ENCODE measurements at regions not wholly inside any gene's neighbourhood (a gene's known extent, or its start where the extent isn't known, plus 50 kb on each side); places are given as distances from the start of the nearest gene placed in this dataset.
A peak's percentile ranks its signal among the peaks of the same experiment; 100 is the strongest.

GRCh38 chr12:58361056-58361455 is 419.7 kb downstream of the ATP23 start:
- Histone ChIP-seq H3K27ac (ENCODE audit: low read length) (no peak overlapping the region), H3K4me1 (ENCODE audit: insufficient read depth, low read length) (peaks cover 32% of the 10 kb centered on the region), H2AFZ (ENCODE audit: low read length) (no peak overlapping the region), H3K36me3 (ENCODE audit: low read depth, low read length) (no peaks in the 10 kb centered on the region), H3K4me3 (ENCODE audit: low read length) (no peak overlapping the region), H3K9me2 (replicated peaks; ENCODE audit: low read length) (no peaks in the 10 kb centered on the region), H3K79me2 (ENCODE audit: low read length) (no peaks in the 10 kb centered on the region), H4K20me1 (ENCODE audit: low read length) (no peaks in the 10 kb centered on the region), H3K4me2 (ENCODE audit: low read length) (no peak overlapping the region), H3K9me3 (ENCODE audit: low read length) (no peaks in the 10 kb centered on the region), H3K27me3 (ENCODE audit: low read length) (no peaks in the 10 kb centered on the region), H3F3A (ENCODE audit: low read length, unreplicated experiment) (peaks cover 9% of the 10 kb centered on the region), H3K9ac (ENCODE audit: low read length) (no peak overlapping the region)
- TF ChIP-seq EZH2 (IDR thresholded peaks at IDR 0.05; ENCODE audit: low read length, unreplicated experiment) (no peak), CTCF (conservative IDR thresholded peaks at IDR 0.05; ENCODE audit: low read depth, low read length) (no peak)
- ChIA-PET CTCF (no interaction called here), POLR2A (ENCODE audit: unreplicated experiment) (no interaction called here)
- no TSS peak for BruUV-seq (replicated peaks)
- no peak for DNase-seq
- intact Hi-C loops (cut with micrococcal nuclease), result no loop called here
- ATAC-seq, result no peak

- no peaks in the 10 kb centered on the region for H3K36me3 ChIP-seq (ENCODE audit: low read depth, low read length)
- DNase-seq (no peak), ATAC-seq (no peak)
- TF ChIP-seq CTCF (conservative IDR thresholded peaks at IDR 0.05; ENCODE audit: low read depth, low read length) (no peak), EZH2 (IDR thresholded peaks at IDR 0.05; ENCODE audit: low read length, unreplicated experiment) (no peak), EZH2phosphoT487 (IDR thresholded peaks at IDR 0.05; ENCODE audit: borderline replicate concordance, low read length) (no peak)
- H3K9me2 ChIP-seq (replicated peaks; ENCODE audit: low read length), result no peaks in the 10 kb centered on the region
- intact Hi-C loops (cut with micrococcal nuclease), result loop anchor here (1.0 kb wide), 1 partner anchor 50 kb away; no protein-coding TSS in a partner anchor
- H2AFZ ChIP-seq (ENCODE audit: low read length), result no peak overlapping the region
- CTCF ChIA-PET, result no interaction called here
- POLR2A ChIA-PET (ENCODE audit: unreplicated experiment), result interaction anchor here (0.7 kb wide), 1 partner anchor 41 kb away, joined by 3 read pairs; no protein-coding TSS in a partner anchor
- H3K9me3 ChIP-seq (ENCODE audit: low read length), result no peaks in the 10 kb centered on the region
- H3K79me2 ChIP-seq (ENCODE audit: low read length), result no peaks in the 10 kb centered on the region
- no peaks in the 10 kb centered on the region for H4K20me1 ChIP-seq (ENCODE audit: low read length)
- peaks cover 9% of the 10 kb centered on the region for H3F3A ChIP-seq (ENCODE audit: low read length, unreplicated experiment)
- peak overlapping the region; percentile 68 for H3K4me2 ChIP-seq (ENCODE audit: low read length)
- H3K27me3 ChIP-seq (ENCODE audit: low read length), result no peaks in the 10 kb centered on the region
- peaks cover 55% of the 10 kb centered on the region for H3K4me1 ChIP-seq (ENCODE audit: insufficient read depth, low read length)
- peak overlapping the region; percentile 91 for H3K27ac ChIP-seq (ENCODE audit: low read length)
- H3K4me3 ChIP-seq (ENCODE audit: low read length), result peak overlapping the region; percentile 21; the same call in 1 of the 2 replicates
- peak overlapping the region; percentile 44 for H3K9ac ChIP-seq (ENCODE audit: low read length)
- BruUV-seq (replicated peaks), result no TSS peak
These were observed 422.6 kb downstream of the ATP23 start for GRCh38 chr12:58363971-58364370.

- CTCF ChIA-PET, result interaction anchor here (0.6 kb wide), 1 partner anchor 54 kb away, joined by 3 read pairs; no protein-coding TSS in a partner anchor
- peak overlapping the region; percentile 91 for H3K27ac ChIP-seq (ENCODE audit: low read length)
These were observed 423.2 kb downstream of the ATP23 start for GRCh38 chr12:58364389-58365086.

More at GRCh38 chr12:58364389-58365086, 423.2 kb downstream of the ATP23 start:
- BruUV-seq (replicated peaks), result no TSS peak
- no peaks in the 10 kb centered on the region for H3K79me2 ChIP-seq (ENCODE audit: low read length)
- no peaks in the 10 kb centered on the region for H3K36me3 ChIP-seq (ENCODE audit: low read depth, low read length)
- H3F3A ChIP-seq (ENCODE audit: low read length, unreplicated experiment), result peaks cover 9% of the 10 kb centered on the region
- ATAC-seq (peak; percentile 97), DNase-seq (peak; percentile 98)
- H3K4me2 ChIP-seq (ENCODE audit: low read length), result peak overlapping the region; percentile 68
- TF ChIP-seq EZH2 (IDR thresholded peaks at IDR 0.05; ENCODE audit: low read length, unreplicated experiment) (no peak), CTCF (conservative IDR thresholded peaks at IDR 0.05; ENCODE audit: low read depth, low read length) (no peak), EZH2phosphoT487 (IDR thresholded peaks at IDR 0.05; ENCODE audit: borderline replicate concordance, low read length) (no peak)
- POLR2A ChIA-PET (ENCODE audit: unreplicated experiment), result interaction anchor here (0.6 to 0.7 kb wide), 2 partner anchors 40 to 100 kb away, joined by 3 read pairs; no protein-coding TSS in a partner anchor
- no peaks in the 10 kb centered on the region for H3K9me3 ChIP-seq (ENCODE audit: low read length)
- peak overlapping the region; percentile 21; the same call in 1 of the 2 replicates for H3K4me3 ChIP-seq (ENCODE audit: low read length)
- no peaks in the 10 kb centered on the region for H3K27me3 ChIP-seq (ENCODE audit: low read length)
- H3K4me1 ChIP-seq (ENCODE audit: insufficient read depth, low read length), result peaks cover 59% of the 10 kb centered on the region
- H2AFZ ChIP-seq (ENCODE audit: low read length), result no peak overlapping the region
- peak overlapping the region; percentile 44 for H3K9ac ChIP-seq (ENCODE audit: low read length)
- H3K9me2 ChIP-seq (replicated peaks; ENCODE audit: low read length), result no peaks in the 10 kb centered on the region
- intact Hi-C loops (cut with micrococcal nuclease), result loop anchor here (1.0 kb wide), 1 partner anchor 50 kb away; no protein-coding TSS in a partner anchor
- H4K20me1 ChIP-seq (ENCODE audit: low read length), result no peaks in the 10 kb centered on the region
